H4 (cell line): ENCODE measurements at regions not wholly inside any gene's neighbourhood (a gene's known extent, or its start where the extent isn't known, plus 50 kb on each side); places are given as distances from the start of the nearest gene placed in this dataset.
"Not testable (repeated sequence)": the region's sequence is repeated elsewhere in the genome, so short reads cannot be mapped to it uniquely, and the experiment has no call there.

ENCODE experiments used
- DNase-seq: peaks from one replicate; pipeline ENCODE4 v3.0.0-alpha.2; 2015; ENCODE audit warnings: low spot score

DNA sequence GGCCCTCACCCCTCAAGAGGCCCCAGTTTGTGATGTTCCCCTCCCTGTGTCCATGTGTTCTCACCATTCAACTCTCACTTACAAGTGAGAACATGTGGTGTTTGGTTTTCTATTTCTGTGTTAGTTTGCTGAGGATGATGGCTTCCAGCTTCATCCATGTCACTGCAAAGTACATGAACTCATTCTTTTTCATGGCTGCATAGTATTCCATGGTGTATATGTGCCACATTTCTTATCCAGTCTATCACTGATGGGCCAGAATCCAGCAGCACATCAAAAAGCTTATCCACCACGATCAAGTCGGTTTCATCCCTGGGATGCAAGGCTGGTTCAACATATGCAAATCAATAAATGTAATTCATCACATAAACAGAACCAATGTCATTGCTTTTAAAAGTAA, 95.4 kb upstream of the HS3ST2 start:
- DNase-seq, result not testable (repeated sequence)

DNA sequence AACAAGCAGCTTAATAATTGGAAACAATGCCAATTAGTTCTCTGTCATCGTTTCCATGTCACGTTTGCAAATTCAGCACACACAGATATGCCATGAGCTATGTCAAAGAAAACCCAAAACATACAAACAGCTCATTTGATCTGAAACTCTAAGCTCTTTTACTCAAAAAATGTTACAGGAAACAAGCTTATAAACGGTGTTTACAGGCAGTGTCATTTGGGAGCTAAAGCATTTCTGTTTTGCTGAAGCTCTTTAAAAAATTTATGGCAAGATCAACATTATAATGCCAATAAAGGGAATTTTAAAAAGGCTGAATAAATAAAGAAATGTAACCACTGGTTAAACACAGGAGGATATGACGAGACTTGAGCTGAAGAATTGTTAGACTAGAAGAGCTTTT, 94.0 kb upstream of the HS3ST2 start:
- DNase-seq, result no peak

DNA sequence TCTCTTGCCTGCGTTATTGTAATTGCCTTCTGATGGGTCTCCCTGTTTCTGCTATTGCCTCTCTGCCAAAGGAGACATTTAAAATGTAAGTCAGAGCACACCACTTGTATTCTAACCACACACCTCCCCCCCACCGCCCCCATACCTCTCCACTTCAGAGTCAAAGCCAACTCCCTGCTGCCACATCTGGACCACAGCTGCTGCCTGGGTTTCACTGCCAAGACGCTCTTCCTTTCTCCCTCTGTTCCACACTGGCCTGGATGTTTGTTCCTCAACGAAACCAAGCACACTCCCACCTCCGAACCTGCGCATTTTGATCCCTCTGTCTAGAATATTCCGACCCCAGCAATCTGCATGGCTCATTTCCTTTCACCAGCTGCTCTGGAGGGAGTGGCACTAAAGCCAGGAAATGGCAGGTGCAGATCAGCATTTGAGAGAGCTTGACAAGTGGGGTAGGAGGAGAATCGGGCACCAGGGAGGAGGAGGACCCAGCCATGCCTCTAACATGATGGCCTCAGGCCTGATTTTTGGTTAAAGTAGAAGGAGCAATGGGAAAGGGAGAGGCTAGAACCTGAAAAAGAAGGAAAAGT, 92.4 kb upstream of the HS3ST2 start:
- DNase-seq, result no peak

DNA sequence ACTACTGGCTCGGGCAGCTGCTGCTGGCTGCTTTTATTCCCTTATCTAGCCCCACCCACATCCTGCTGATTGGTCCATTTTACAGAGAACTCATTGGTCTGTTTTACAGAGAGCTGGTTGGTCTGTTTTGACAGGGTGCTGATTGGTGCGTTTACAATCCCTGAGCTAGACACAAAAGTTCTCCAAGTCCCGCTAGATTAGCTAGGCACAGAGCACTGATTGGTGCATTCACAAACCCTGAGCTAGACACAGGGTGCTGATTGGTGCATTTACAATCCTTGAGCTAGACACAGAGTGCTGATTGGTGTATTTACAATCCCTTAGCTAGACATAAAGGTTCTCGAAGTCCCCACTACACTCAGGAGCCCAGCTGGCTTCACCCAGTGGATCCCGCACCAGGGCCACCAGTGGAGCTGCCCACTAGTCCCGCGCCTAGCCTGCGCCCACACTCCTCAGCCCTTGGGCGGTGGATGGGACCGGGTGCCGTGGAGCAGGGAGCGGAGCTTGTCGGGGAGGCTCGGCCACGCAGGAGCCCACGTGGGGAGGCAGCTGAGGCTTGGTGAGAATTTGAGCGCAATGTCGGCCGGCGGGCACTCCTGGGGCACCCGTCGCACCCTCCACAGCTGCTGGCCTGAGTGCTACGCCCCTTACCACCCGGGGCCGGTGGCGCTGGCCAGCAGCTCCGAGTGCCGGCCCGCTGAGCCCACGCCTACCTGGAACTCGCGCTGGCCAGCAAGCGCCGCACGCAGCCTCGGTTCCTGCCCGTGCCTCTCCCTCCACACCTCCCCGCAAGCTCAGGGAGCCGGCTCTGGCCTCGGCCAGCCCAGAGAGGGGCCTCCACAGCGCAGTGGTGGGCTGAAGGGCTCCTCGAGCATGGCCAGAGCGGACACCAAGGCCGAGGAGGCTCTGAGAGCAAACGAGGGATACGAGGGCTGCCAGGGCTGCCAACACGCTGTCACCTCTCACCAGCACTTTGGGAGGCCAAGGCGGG, 91.1 kb upstream of the HS3ST2 start:
- not testable (repeated sequence) for DNase-seq

DNA sequence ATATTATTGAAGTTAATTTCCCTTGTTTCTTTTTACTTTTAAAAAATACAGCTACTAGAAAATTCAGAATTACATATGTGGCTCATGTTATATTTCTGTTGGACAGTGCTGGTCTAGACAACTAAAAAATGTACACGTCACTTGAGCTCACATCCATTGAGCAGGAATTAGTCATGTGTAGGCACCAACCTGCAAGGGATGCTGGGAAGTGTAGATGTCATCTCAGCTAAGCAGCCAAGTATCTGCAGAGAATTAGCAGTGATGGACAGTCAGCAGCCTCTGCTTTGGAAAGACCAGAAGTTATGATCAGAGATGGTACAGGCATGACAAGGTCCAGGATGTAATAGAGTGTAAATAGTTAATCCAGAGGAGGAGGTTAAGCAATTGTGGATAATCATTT, 87.1 kb upstream of the HS3ST2 start:
- no peak for DNase-seq

DNA sequence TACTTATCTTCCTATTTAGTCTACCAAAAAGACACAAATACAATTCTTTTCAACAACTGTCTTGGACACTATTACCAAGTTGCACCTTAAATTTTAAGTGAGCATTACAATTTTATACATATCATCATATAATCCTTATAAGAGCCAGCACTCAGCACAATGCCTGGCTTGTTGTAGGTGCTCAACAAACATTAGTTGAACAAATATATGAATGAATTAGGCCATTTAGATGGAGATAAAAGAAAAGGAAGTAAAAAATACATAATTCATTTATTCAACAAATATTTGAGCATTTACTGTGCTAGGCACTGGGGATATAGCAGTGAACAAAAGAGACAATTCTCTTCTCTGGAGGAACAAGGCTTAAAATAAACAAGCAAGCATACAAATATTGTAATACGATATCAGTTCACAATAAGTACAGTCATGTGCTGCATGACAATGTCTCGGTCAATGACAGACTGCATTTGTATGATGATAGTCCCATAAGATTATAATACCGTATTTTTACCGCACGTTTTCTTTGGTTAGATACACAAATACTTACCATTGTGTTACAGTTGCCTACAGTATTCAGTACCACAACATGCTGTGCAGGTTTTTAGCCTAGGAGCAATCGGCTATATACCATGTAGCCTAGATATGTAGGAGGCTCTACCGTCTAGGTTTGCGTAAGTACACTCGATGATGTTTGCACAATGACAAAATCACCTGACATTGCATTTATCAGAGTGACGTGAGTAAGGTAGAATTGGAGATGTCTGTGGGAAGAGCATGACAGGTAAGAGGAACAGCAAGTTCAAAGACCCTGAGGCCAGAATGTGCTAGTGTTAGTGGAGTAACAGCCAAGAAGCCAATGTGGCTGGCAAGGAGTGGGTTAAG, 86.4 kb upstream of the HS3ST2 start:
- DNase-seq, result no peak

DNA sequence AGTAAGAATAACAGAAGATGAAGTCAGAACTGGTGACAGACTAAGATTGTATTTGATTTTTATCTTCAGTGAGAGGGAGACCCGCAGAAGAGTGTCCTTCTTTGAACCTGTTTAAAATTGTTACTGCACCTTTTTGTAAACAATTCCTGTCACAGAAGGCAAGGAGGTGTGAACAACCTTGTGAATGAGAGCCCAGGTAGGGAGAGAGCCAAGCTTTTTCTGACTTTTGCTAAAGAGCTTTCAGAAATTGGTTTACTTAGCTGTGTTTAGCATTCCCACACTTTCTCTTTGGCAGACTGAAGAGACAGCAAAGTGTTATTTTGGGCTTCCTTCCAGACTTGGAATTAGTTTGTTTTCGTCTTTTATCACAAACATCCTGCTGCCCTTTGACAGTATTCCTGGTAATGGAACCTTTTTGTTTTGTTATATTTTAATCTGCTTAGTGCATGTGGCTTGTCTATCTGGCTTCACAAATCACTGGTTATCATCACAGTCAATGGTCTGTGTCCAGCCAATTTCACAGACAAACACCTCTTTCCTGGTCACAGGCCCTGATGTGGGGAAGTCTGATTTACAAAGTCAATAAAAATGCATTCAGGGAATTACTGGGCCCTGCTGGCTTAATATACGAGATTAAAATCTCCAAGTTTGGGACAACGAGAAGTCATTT, 85.7 kb upstream of the HS3ST2 start:
- DNase-seq, result no peak

DNA sequence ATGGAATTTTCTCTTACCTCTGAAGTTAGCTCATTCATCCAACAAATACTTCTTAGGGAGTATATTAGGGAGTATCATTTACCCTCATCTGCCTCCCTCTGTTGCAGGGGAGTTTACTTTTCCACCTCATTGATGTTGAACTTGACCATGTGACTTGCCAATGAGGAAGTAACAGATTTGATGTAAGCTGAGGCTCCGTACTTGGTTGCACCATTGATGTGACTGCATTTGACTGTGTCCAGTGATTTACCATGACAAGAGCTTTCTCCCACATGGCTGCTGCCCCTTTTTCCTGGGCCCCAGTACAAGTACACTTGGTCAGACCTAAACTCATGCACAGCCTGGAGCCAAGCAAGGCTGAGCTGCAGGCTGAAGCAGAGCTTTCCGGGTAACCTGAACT, 81.6 kb upstream of the HS3ST2 start:
- no peak for DNase-seq

DNA sequence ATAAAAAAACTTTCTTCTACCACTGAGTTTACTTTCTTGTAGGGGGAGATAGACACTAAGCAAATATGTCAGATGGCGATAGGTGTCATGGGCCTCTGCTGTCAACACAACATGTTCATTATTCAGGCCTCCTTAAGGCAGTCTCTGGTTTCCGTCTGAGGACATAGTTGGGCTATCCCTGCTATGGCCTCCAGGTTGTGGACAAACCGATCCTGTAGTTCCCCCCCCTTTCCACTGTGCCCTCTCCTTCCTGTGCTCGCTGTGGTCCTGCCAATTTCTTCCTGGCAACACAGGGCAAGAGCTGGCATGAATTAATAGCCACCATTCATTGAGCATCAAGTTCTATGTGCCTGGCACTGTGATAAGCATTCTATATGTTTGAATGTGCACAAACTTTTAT, 81.0 kb upstream of the HS3ST2 start:
- no peak for DNase-seq

DNA sequence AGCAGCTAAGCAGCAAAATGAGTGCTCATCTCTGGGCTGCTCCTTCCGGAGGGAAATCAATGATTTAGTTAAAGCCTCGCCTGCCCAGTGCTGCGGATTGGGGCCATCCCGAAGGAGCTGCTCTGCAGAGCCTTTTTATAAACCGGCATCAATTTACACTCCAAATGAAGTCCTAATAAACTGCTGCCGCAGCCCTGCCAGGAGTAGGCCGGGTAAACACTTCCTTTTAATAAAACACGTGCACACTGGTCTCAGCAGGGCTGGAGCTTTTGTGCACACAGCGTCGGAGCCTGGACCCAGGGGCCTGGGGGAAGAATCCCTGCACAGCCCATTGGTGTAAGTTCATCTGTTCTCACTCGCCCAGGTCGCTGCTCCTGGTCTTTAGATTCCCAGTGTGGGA, 79.6 kb upstream of the HS3ST2 start:
- no peak for DNase-seq

DNA sequence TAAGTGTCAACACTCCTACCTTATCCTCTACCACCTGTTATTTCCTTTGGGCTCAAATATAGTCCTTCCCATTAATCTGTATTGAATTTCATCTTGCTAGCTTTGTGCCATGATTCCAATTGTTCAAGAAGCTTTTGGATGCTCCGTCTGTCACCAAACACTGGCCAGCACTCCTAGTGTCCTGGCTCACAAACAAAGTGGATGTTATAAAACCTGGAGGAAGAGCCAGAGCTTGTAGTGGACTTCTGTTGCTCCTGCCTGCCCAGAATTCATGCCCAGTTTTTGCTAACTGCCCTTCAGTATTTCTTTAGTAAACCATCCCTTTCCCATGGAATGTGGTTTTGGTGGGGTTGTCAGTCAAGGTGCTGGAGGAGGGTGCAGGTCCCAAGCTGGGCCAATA, 77.2 kb upstream of the HS3ST2 start:
- DNase-seq, result no peak

DNA sequence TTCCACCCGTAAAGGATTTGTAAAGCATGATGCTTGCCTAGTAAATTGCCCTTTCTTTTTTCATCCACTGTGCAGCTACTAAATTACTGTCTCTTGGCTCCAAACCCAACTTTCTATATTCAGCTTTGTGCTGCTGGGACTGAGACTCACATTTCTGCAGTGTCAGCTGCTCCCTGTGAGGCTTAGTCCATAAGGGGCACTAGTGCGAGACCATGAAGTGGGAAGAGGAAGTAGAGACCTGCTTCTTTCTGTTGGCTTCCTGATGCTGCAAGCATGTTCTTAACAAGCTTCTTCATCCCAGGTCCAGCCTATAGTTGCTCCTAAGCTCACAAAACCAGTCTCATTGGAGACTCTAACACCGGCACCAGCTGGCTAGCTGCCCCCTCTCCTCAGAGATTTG, 74.9 kb upstream of the HS3ST2 start:
- no peak for DNase-seq

DNA sequence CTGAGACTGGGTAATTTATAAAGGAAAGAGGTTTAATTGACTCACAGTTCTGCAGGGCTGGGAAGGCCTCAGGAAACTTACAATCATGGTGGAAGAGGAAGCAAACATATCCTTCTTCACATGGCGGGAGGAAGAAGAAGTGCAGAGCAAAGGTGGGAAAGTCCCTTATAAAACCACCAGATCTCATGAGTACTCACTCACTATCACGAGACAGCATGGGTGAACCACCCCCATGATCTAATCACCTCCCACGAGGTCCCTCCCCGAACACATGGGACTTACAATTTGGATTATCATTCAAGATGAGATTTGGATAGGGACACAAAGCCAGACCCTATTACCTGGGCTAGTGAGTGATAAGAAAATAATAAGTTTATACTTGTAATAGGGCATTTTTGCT, 70.6 kb upstream of the HS3ST2 start:
- no peak for DNase-seq

DNA sequence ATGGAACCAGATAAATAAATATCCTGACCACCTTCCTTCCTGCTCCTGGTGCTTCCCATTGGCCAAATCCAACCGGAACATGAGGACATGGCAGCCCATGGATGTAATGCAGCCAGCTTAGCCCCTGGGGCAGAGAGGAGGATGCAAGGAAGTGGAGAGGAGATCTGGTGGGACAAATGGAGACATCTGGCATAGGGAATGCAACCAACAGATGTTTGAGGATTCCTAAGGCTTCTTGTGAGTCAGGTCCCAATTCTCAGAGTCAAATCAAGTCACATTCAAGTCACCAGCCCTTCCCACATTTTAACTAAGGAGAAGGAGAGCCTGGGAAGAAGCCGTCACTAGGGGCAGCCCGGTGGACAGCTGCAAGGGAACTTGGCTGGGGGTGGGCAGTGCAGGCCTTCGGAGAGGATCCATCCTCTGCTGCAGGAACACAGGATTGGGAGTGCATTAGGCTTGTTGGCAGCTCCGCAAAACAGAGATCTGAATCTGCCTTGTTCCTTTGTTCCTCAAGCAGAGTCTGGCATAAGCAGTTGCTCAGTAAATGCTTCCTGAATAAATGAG, 62.8 kb upstream of the HS3ST2 start:
- no peak for DNase-seq

DNA sequence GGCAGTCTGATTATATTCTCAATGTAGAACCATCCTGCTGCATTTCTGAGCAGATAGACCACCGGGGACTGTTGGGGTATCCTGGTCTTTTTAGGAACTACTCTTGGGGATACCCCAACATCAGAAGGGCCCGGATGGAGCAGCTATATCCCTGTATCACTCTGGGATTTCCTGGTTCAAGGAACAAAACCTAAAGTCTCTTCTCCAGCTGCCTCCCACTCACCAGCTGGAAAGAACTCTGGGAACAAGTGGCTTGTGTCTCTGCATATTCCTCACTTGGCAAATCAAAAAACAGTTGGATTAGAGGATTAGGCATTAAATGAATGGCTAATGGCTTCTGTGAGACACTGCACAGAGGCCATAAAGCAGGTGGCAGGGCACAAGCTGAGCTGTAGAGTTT, 62.3 kb upstream of the HS3ST2 start:
- no peak for DNase-seq

DNA sequence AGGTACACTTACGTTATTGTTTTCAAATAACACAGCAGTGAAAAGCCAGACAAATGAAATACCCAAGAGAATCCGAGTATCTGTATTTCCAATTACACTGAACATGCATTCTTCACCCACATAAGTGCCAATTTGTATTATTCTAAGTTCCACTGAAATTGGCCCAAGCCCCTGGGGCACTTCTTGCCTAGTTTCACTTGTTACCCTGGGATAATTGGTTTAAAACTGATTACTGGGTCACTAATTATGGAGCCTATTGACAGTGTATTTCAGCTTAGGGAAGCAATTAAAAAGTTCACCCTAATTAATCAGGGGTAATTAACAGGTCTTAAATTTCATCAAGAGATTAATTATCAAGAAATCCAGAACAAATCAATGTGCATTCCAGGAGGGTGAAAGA, 60.5 kb upstream of the HS3ST2 start:
- no peak for DNase-seq

DNA sequence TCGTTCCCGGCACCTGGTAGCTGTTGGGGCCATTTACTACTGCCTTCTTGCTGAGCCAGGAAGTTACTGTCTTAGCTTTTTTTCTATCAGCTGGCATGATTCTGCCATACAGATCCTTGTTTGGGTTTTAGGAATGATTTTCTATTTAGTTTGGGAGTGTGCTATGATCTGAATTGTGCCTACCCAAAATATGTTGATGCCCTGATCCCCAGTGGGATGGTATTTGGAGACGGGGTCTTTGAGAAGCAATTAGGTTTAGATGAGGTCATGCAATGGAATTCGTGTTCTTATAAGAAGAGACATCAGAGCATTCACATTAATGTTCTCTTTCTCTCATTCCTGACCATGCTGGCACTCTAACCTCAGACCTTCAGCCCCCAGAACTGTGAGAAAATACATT, 59.4 kb upstream of the HS3ST2 start:
- no peak for DNase-seq

DNA sequence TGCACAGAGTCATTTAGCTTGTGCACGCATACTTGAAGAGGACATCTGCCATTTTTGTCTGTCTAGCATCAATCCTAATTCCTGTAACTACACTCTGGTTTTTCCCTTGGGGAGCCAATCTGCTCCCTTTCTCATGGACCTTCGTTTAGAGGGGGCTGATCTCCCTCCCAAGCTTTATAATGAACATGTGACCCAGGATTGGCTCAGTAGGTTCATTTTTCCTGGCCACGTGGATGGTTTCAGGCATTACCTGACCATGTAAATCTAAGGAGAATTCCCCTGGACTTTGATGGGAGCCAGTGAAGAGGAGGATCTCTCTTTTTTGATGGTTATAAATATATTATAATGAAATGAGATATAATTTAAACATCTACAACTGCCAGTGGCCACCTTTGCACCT, 56.8 kb upstream of the HS3ST2 start:
- DNase-seq, result no peak

DNA sequence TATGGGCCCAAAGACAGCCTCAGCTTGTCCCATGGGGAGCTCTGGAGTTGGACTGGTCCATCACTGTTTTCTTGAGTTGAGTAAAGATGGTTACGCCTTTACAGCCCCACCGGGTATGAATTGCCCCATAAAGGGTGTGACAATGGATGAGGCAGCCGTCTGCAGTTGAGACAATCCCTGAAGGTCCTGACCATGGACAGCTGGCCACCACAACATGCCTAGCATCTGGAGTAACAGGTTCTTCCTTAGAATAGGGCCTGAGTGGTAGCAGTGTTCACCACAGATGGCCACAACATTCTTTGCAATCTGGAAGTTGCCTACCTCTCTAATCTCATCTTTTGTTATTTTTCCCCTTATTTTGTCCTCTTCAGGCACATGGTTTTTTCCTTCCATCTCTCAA, 51.5 kb upstream of the HS3ST2 start:
- no peak for DNase-seq

DNA sequence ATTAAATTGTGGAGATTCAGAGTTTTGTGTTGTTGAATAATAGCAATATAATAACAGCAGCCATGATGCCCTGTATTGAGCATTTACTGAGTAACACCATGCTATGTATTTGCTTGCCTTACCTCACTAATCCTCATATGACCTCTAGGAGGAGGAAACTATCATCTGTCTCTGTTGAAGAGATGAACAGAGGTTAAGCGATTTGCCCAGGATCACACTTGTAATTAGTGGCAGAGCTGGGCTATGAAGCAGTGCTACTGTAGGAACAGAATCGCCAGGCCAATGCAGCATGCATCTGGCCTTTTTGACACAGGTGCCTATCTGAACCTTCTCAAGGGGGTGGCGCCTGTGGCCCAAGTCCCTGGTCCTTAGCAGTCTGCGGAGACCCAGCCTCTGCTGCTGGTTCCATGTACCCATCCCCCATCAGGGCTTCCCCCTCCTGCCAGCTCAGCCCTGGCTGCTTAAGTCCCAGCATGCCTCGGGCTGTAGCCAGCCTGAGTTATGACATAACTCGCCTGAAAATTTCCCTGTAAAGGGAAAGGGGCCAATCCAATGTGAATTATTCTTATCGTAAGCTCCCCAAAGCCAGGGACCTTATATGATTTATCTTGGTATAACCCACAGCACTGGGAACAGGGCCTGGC, 50.4 kb upstream of the HS3ST2 start:
- DNase-seq, result no peak
